ENCODE measurements at regions not wholly inside any gene's neighbourhood (a gene's known extent, or its start where the extent isn't known, plus 50 kb on each side); places are given as distances from the start of the nearest gene placed in this dataset.

DNA sequence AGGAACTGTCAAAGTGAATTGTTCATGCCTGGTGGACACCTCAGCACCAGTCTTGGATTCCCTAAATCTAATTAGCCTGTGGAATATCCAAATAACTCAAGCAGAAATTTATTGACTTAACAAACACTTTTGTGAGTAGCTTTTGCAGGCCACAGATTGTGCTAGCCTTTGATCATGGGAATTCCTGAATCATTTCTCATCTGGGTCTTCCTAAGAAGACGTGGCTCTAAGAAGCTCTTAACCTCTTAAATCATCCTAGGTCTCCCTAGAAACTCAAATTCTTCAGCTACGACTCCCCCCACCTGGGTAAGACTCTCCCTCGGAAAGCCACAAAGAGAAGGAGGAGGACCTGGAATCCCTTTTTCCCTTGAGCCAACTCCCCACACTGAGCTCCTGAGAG is 53.8 kb upstream of the PSEN2 start:
- no peaks in the 10 kb centered on the region for H3K9me3 ChIP-seq (ENCODE audit: control insufficient read depth in 2 of 2, insufficient read depth in 1 of 2, low read depth in 1 of 2, low read length in 1 of 2)
- no peak overlapping the region for H3K27ac ChIP-seq (ENCODE audit: low read depth in 1 of 3, low read length in 2 of 3)
- FAIRE-seq: no peak

DNA sequence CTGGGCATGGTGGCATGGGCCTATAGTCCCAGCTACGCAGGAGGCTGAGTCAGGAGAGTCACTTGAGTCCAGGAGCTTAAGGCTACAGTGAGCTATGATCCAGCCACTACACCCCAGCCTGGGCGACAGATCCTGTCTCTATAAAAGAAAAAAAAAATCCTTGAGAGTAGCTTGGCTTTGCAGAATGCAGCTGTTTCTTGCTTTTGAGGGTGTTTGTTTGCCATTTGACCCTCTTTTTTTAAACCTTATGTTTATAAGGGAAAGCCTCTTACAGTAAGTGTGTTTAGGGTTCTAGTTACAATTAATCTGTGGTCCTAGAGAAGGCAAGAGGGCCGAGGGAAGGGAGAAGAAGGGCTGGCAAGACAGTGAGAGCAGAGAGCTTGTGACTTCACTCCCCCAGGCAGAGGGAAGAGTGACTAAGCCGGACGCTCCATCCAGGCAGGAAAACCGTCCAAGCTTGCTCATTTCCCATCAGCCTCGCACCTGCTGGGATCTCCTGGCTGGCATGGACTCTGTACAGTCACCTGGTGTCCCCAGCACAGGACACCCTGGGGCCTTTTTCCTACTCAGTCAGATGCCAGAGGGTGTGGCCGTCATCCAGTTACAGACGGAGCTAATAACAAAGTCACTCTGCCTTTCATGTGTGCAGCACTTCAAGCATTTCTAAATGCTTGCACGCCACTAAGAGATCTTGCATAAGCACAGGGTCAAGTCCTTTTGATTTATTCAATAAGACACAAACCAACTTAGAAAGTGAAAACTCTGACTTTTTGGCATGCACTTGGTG is 55.5 kb upstream of the PSEN2 start:
- WGBS, 3 donors: 9 to 37% (median 23%) methylated on average over 10 of the region's 10 CpGs
- DNase-seq: peak; percentile 96 to 98
- Histone ChIP-seq H3K4me1 (ENCODE audit: control insufficient read depth in 3 of 3, insufficient read depth in 2 of 3, low read depth in 1 of 3, low read length in 2 of 3) (peaks cover 0 to 27% (median 2%) of the 10 kb centered on the region in 3 donors), H3K9me3 (ENCODE audit: control insufficient read depth in 2 of 2, insufficient read depth in 1 of 2, low read depth in 1 of 2, low read length in 1 of 2) (no peaks in the 10 kb centered on the region), H3K4me3 (ENCODE audit: low read depth in 1 of 3, low read length in 3 of 3) (no peak overlapping the region), H3K27ac (ENCODE audit: low read depth in 1 of 3, low read length in 2 of 3) (peak overlapping the region; percentile 80 to 95 (median 91)), H3K27me3 (ENCODE audit: control insufficient read depth in 3 of 3, insufficient read depth in 3 of 3, low read length in 3 of 3) (no peaks in the 10 kb centered on the region), H3K36me3 (ENCODE audit: control insufficient read depth in 3 of 3, insufficient read depth in 2 of 3, low read depth in 1 of 3, low read length in 3 of 3) (no peaks in the 10 kb centered on the region)
- FAIRE-seq: no peak

More for the DNA sequence above, 53.8 kb upstream of the PSEN2 start:
- H3K27me3 ChIP-seq (ENCODE audit: control insufficient read depth in 3 of 3, insufficient read depth in 3 of 3, low read length in 3 of 3): no peaks in the 10 kb centered on the region
- 80 to 92% (median 89%) methylated on average over 3 of the region's 3 CpGs for WGBS, 3 donors
- H3K36me3 ChIP-seq (ENCODE audit: control insufficient read depth in 3 of 3, insufficient read depth in 2 of 3, low read depth in 1 of 3, low read length in 3 of 3): no peaks in the 10 kb centered on the region
- no peak for DNase-seq
- no peak overlapping the region for H3K4me3 ChIP-seq (ENCODE audit: low read depth in 1 of 3, low read length in 3 of 3)
- H3K4me1 ChIP-seq (ENCODE audit: control insufficient read depth in 3 of 3, insufficient read depth in 2 of 3, low read depth in 1 of 3, low read length in 2 of 3): peaks cover 0 to 33% (median 2%) of the 10 kb centered on the region in 3 donors

DNA sequence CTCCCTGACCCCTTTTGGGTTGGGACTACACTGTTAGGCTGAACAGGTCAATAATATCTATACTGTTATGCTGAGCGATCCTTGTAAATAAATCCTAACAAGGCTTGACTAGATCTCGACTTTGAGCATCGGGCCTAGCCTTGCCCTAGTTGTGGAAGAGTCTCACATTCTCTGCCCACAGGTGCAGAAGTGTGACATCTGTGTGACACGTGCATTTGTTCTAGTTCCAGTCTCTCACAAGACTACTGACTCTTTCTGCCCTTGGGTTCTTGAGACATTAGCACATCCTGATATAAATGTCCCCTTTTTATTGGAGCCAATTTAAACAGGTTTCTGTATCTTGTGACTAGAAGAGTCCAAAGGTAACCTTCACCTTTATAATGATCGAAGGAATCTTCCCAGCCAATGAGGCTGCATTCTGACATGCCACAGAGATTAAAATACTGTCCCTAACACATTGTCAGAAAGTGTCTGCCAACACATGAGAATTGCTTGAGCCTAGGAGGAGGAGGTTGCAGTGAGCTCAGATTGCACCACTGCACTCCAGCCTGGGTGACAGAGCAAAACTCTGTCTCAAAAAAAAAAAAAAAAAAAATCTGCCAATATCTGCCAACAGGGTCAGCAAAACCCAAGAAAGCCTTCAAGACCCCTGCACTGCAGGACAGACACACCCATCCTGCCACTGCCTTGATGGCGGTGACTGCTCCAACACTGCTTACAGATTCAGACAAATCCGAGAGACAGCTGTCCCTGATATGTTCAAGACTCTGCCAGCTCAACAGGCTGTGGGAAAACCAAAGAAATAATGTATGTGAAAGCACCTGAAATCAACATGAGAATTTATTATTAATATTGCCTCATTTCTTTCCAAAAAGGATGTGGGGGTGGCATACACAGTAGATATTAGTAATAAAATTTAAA is 56.5 kb upstream of the PSEN2 start:
- no peaks in the 10 kb centered on the region for H3K36me3 ChIP-seq (ENCODE audit: control insufficient read depth in 3 of 3, insufficient read depth in 2 of 3, low read depth in 1 of 3, low read length in 3 of 3)
- FAIRE-seq (no peak), DNase-seq (peak; percentile 86 to 88)
- H3K4me3 ChIP-seq (ENCODE audit: low read depth in 1 of 3, low read length in 3 of 3): no peak overlapping the region
- H3K27me3 ChIP-seq (ENCODE audit: control insufficient read depth in 3 of 3, insufficient read depth in 3 of 3, low read length in 3 of 3): no peaks in the 10 kb centered on the region
- H3K4me1 ChIP-seq (ENCODE audit: control insufficient read depth in 3 of 3, insufficient read depth in 2 of 3, low read depth in 1 of 3, low read length in 2 of 3): peaks cover 0 to 27% (median 2%) of the 10 kb centered on the region in 3 donors
- H3K9me3 ChIP-seq (ENCODE audit: control insufficient read depth in 2 of 2, insufficient read depth in 1 of 2, low read depth in 1 of 2, low read length in 1 of 2): no peaks in the 10 kb centered on the region
- peak overlapping the region; percentile 25 to 80 (median 68) for H3K27ac ChIP-seq (ENCODE audit: low read depth in 1 of 3, low read length in 2 of 3)
- WGBS, 3 donors: 39 to 71% (median 56%) methylated on average over 7 of the region's 7 CpGs

GRCh38 chr1:226810681-226811080 is 59.7 kb upstream of the PSEN2 start:
- H3K27ac ChIP-seq (ENCODE audit: low read depth in 1 of 3, low read length in 2 of 3): no peak overlapping the region
- 94 to 99% (median 96%) methylated on average over 4 of the region's 4 CpGs for WGBS, 3 donors
- no peaks in the 10 kb centered on the region for H3K36me3 ChIP-seq (ENCODE audit: control insufficient read depth in 3 of 3, insufficient read depth in 2 of 3, low read depth in 1 of 3, low read length in 3 of 3)
- no peaks in the 10 kb centered on the region for H3K27me3 ChIP-seq (ENCODE audit: control insufficient read depth in 3 of 3, insufficient read depth in 3 of 3, low read length in 3 of 3)
- no peaks in the 10 kb centered on the region for H3K9me3 ChIP-seq (ENCODE audit: control insufficient read depth in 2 of 2, insufficient read depth in 1 of 2, low read depth in 1 of 2, low read length in 1 of 2)
- no peak overlapping the region for H3K4me3 ChIP-seq (ENCODE audit: low read depth in 1 of 3, low read length in 3 of 3)
- no peak for FAIRE-seq
- DNase-seq: no peak
- peaks cover 0 to 21% (median 2%) of the 10 kb centered on the region in 3 donors for H3K4me1 ChIP-seq (ENCODE audit: control insufficient read depth in 3 of 3, insufficient read depth in 2 of 3, low read depth in 1 of 3, low read length in 2 of 3)

DNA sequence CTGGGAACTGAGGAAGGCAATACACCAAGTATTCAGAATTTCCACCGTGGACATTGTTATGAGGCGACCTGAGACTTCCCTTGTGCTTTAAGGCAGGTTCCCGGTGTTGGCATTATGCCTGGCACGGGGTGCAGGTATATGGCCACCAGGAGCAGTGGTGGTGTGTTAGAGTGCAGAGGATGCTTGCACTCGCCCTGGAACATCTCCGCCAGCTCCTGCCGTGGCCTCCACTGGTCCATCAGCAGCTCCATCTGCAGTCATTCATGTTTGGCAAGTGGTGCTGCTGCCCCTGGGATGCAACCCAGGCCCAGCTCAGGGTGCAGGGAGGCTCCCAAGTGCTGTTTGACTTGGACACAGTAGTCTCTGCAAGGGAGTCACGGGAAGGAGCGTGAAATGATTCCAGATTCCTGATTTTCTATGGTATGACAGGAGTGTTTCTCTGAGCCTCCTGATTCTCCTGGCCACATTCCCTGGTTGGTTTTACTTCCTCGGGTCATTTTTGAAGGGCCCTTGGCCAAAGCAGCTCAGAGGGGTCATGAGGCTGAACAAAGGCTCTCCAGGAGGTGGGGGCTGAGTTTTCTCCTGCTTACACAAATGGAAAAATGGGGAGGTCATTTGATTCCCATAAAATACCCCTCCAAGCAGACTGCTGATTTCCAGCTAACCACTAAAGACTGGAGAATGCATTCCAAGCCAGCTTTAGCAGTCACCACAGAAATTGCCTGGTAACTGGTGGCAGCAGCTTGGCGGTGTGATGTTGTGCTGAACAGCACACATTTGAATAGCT is 60.4 kb upstream of the PSEN2 start:
- no peak for FAIRE-seq

DNA sequence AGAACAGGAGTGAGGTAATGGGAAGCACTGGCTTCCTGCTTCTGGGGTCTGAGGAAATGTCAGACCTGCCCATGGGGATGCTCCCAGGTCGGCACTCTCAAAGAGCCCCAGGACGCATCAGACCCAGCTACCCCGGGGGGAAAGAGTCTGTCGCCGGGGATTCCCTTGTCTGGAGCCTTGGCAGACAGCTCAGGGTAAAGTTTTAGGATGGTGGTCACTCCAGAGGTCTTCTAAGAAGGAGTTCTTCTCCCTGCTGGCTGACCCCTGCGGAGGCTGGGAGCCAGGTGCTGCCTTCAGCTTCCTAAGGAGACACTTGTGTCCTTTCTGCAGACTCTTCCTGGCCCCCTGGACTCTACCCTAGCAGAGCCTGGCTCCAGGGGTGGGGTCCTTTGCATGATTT is 61.9 kb upstream of the PSEN2 start:
- WGBS, 3 donors: 90 to 100% (median 93%) methylated on average over 6 of the region's 6 CpGs
- no peak for FAIRE-seq

More for the DNA sequence above, 60.4 kb upstream of the PSEN2 start:
- 88 to 91% (median 89%) methylated on average over 11 of the region's 11 CpGs for whole genome bisulfite sequencing, 3 donors
- Histone ChIP-seq H3K4me1 (ENCODE audit: control insufficient read depth in 3 of 3, insufficient read depth in 2 of 3, low read depth in 1 of 3, low read length in 2 of 3) (peaks cover 0 to 16% (median 2%) of the 10 kb centered on the region in 3 donors), H3K27ac (ENCODE audit: low read depth in 1 of 3, low read length in 2 of 3) (no peak overlapping the region), H3K27me3 (ENCODE audit: control insufficient read depth in 3 of 3, insufficient read depth in 3 of 3, low read length in 3 of 3) (no peaks in the 10 kb centered on the region), H3K4me3 (ENCODE audit: low read depth in 1 of 3, low read length in 3 of 3) (no peak overlapping the region), H3K9me3 (ENCODE audit: control insufficient read depth in 2 of 2, insufficient read depth in 1 of 2, low read depth in 1 of 2, low read length in 1 of 2) (no peaks in the 10 kb centered on the region), H3K36me3 (ENCODE audit: control insufficient read depth in 3 of 3, insufficient read depth in 2 of 3, low read depth in 1 of 3, low read length in 3 of 3) (no peaks in the 10 kb centered on the region)
- DNase-seq: no peak

DNA sequence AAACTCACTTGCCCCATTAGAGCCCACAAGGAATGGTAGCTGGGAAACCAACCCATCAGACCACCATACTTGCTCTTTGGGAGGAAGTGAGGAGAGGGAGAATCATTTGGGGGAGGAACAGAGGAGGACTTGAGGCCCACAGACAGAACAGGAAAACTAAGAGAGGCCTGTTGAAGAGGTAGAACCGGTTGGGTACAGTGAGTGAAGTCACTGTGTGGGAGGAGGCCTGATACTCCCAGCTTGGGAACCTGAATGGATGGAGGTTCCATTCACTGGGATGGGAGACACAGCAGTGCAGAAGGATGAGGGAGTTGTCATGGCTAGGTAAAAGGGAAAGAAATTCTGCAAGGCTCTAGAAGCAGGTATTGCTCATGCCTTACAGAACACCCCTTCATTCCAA is 63.4 kb upstream of the PSEN2 start:
- Histone ChIP-seq H3K4me1 (ENCODE audit: control insufficient read depth in 3 of 3, insufficient read depth in 2 of 3, low read depth in 1 of 3, low read length in 2 of 3) (peaks cover 0 to 4% (median 0%) of the 10 kb centered on the region in 3 donors), H3K4me3 (ENCODE audit: low read depth in 1 of 3, low read length in 3 of 3) (no peak overlapping the region), H3K9me3 (ENCODE audit: control insufficient read depth in 2 of 2, insufficient read depth in 1 of 2, low read depth in 1 of 2, low read length in 1 of 2) (no peaks in the 10 kb centered on the region), H3K36me3 (ENCODE audit: control insufficient read depth in 3 of 3, insufficient read depth in 2 of 3, low read depth in 1 of 3, low read length in 3 of 3) (no peaks in the 10 kb centered on the region), H3K27me3 (ENCODE audit: control insufficient read depth in 3 of 3, insufficient read depth in 3 of 3, low read length in 3 of 3) (no peaks in the 10 kb centered on the region), H3K27ac (ENCODE audit: low read depth in 1 of 3, low read length in 2 of 3) (no peak overlapping the region)
- DNase-seq (no peak), FAIRE-seq (no peak)
- 36 to 40% (median 38%) methylated on average over 1 of the region's 1 CpG for WGBS, 3 donors

More for the DNA sequence above, 61.9 kb upstream of the PSEN2 start:
- Histone ChIP-seq H3K36me3 (ENCODE audit: control insufficient read depth in 3 of 3, insufficient read depth in 2 of 3, low read depth in 1 of 3, low read length in 3 of 3) (no peaks in the 10 kb centered on the region), H3K9me3 (ENCODE audit: control insufficient read depth in 2 of 2, insufficient read depth in 1 of 2, low read depth in 1 of 2, low read length in 1 of 2) (no peaks in the 10 kb centered on the region), H3K27ac (ENCODE audit: low read depth in 1 of 3, low read length in 2 of 3) (no peak overlapping the region), H3K4me3 (ENCODE audit: low read depth in 1 of 3, low read length in 3 of 3) (no peak overlapping the region), H3K27me3 (ENCODE audit: control insufficient read depth in 3 of 3, insufficient read depth in 3 of 3, low read length in 3 of 3) (no peaks in the 10 kb centered on the region), H3K4me1 (ENCODE audit: control insufficient read depth in 3 of 3, insufficient read depth in 2 of 3, low read depth in 1 of 3, low read length in 2 of 3) (peaks cover 0 to 5% (median 0%) of the 10 kb centered on the region in 3 donors)
- no peak for DNase-seq
